HEK293T (cell line): ENCODE measurements at regions not wholly inside any gene's neighbourhood (a gene's known extent, or its start where the extent isn't known, plus 50 kb on each side); places are given as distances from the start of the nearest gene placed in this dataset.

ENCODE experiments used
- CTCF ChIA-PET: fragments of 350-600 bp; formaldehyde crosslinking; extraction: SDS; loops from one replicate; lab custom pipeline; 2021; ENCODE audit warnings: antibody characterized with exemption, inconsistent platforms; lab: Yijun Ruan, JAX
- POLR2A ChIA-PET: fragments of 350-600 bp; formaldehyde crosslinking; extraction: SDS; loops from one replicate; lab custom pipeline; 2020; ENCODE audit warnings: antibody characterized with exemption, inconsistent platforms; lab: Yijun Ruan, JAX
- DNase-seq: peaks from one replicate; pipeline ENCODE4 v3.0.0; 2012; ENCODE audit warnings: mixed read lengths; ENCODE audit errors: extremely low spot score
- ARNT ChIP-seq: fragments of 450-650 bp; IDR thresholded peaks from 2 replicates; pipeline ENCODE4 v1.6.1; 2017; ENCODE audit warnings: mild to moderate bottlenecking
- BHLHE40 ChIP-seq: fragments of 450-650 bp; IDR thresholded peaks from 2 replicates; pipeline ENCODE4 v1.6.1; 2016; ENCODE audit warnings: mild to moderate bottlenecking, moderate library complexity, borderline replicate concordance
- CTBP1 ChIP-seq: fragments of 450-650 bp; IDR thresholded peaks from 2 replicates; pipeline ENCODE4 v1.6.1; 2016; ENCODE audit warnings: borderline replicate concordance
- ELF4 ChIP-seq: fragments of 450-650 bp; IDR thresholded peaks from 2 replicates; pipeline ENCODE4 v1.6.1; 2017; ENCODE audit warnings: antibody characterized with exemption
- FOXA1 ChIP-seq: fragments of 450-650 bp; IDR thresholded peaks from 2 replicates; pipeline ENCODE4 v1.6.1; 2016; ENCODE audit warnings: mild to moderate bottlenecking
- FOXK2 ChIP-seq: fragments of 450-650 bp; IDR thresholded peaks from 2 replicates; pipeline ENCODE4 v1.6.1; 2016; ENCODE audit warnings: mild to moderate bottlenecking
- FOXM1 ChIP-seq: fragments of 450-650 bp; IDR thresholded peaks from 2 replicates; pipeline ENCODE4 v1.6.1; 2017; ENCODE audit warnings: mild to moderate bottlenecking, borderline replicate concordance
- HDGF ChIP-seq: fragments of 450-650 bp; IDR thresholded peaks from 2 replicates; pipeline ENCODE4 v1.6.1; 2017; ENCODE audit warnings: antibody characterized with exemption, borderline replicate concordance
- L3MBTL2 ChIP-seq: fragments of 450-650 bp; conservative IDR thresholded peaks from 2 replicates; pipeline ENCODE4 v1.6.1; 2016; ENCODE audit warnings: mild to moderate bottlenecking
- LEF1 ChIP-seq: fragments of 450-650 bp; IDR thresholded peaks from 2 replicates; pipeline ENCODE4 v1.6.1; 2017; ENCODE audit warnings: mild to moderate bottlenecking, borderline replicate concordance
- NFRKB ChIP-seq: fragments of 450-650 bp; IDR thresholded peaks from 2 replicates; pipeline ENCODE4 v1.6.1; 2016; ENCODE audit warnings: mild to moderate bottlenecking, moderate library complexity
- PKNOX1 ChIP-seq: fragments of 450-650 bp; IDR thresholded peaks from 2 replicates; pipeline ENCODE4 v1.6.1; 2016
- SP1 ChIP-seq: fragments of 450-650 bp; IDR thresholded peaks from 2 replicates; pipeline ENCODE4 v1.6.1; 2017
- SUZ12 ChIP-seq: fragments of 450-650 bp; IDR thresholded peaks from 2 replicates; pipeline ENCODE4 v1.6.1; 2016; ENCODE audit warnings: mild to moderate bottlenecking
- TARDBP ChIP-seq: fragments of 450-650 bp; IDR thresholded peaks from 2 replicates; pipeline ENCODE4 v1.6.1; 2016
- ZNF384 ChIP-seq: fragments of 450-650 bp; IDR thresholded peaks from 2 replicates; pipeline ENCODE4 v1.6.1; 2016

GRCh38 chr6:137779982-137780381, 87.1 kb upstream of the TNFAIP3 start:
- no peak for TF ChIP-seq CTBP1
- no peak for TF ChIP-seq SUZ12
- TF ChIP-seq ELF4 = no peak
- no peak for TF ChIP-seq ARNT
- no peak for TF ChIP-seq PKNOX1
- TF ChIP-seq TARDBP = no peak
- TF ChIP-seq FOXM1 = no peak
- no peak for TF ChIP-seq LEF1
- TF ChIP-seq ZNF384 = no peak
- TF ChIP-seq FOXA1 = no peak
- TF ChIP-seq FOXK2 = no peak
- TF ChIP-seq NFRKB = no peak
- no peak for TF ChIP-seq SP1
- no peak for TF ChIP-seq L3MBTL2
- no peak for TF ChIP-seq HDGF
- no peak for TF ChIP-seq BHLHE40
- CTCF ChIA-PET = interaction anchor here (0.6 kb wide), 1 partner anchor 28 kb away, joined by 3 read pairs; no protein-coding TSS in a partner anchor
- POLR2A ChIA-PET = no interaction called here
- no peak for DNase-seq

- ChIA-PET CTCF (no interaction called here), POLR2A (no interaction called here)
- TF ChIP-seq FOXK2 (no peak), FOXA1 (no peak), HDGF (no peak), ARNT (no peak), PKNOX1 (no peak), LEF1 (no peak), FOXM1 (no peak), CTBP1 (no peak), NFRKB (no peak), BHLHE40 (no peak), L3MBTL2 (no peak), ELF4 (no peak), ZNF384 (no peak), TARDBP (no peak)
- DNase-seq = no peak
Observed at GRCh38 chr6:137780447-137781034, 86.5 kb upstream of the TNFAIP3 start.

GRCh38 chr6:137781639-137782038, 85.4 kb upstream of the TNFAIP3 start:
- ChIA-PET POLR2A (no interaction called here), CTCF (no interaction called here)
- no peak for DNase-seq
- TF ChIP-seq TARDBP (no peak), BHLHE40 (no peak), L3MBTL2 (no peak), LEF1 (no peak), CTBP1 (no peak), FOXA1 (no peak), ELF4 (no peak), HDGF (no peak), PKNOX1 (no peak), SP1 (no peak), ARNT (no peak), ZNF384 (no peak), NFRKB (no peak), SUZ12 (no peak), FOXM1 (no peak), FOXK2 (no peak)

- TF ChIP-seq HDGF (no peak), ZNF384 (no peak), TARDBP (no peak), BHLHE40 (no peak), FOXM1 (no peak), L3MBTL2 (no peak), ELF4 (no peak), SUZ12 (no peak), SP1 (no peak), CTBP1 (no peak), PKNOX1 (no peak), LEF1 (no peak), FOXA1 (no peak), FOXK2 (no peak)
- POLR2A ChIA-PET = no interaction called here
- CTCF ChIA-PET = interaction anchor here (0.6 kb wide), 1 partner anchor 419 kb away, joined by 3 read pairs; no protein-coding TSS in a partner anchor
- DNase-seq = no peak
Observed at GRCh38 chr6:137782166-137783039, 84.7 kb upstream of the TNFAIP3 start.

GRCh38 chr6:137783710-137784109, 83.3 kb upstream of the TNFAIP3 start:
- ChIA-PET POLR2A (no interaction called here), CTCF (interaction anchor here (1.0 kb wide), 1 partner anchor 16 kb away, joined by 5 read pairs; no protein-coding TSS in a partner anchor)
- TF ChIP-seq ELF4 = no peak
- no peak for DNase-seq
